DMS79 (cell line): ENCODE measurements at regions not wholly inside any gene's neighbourhood (a gene's known extent, or its start where the extent isn't known, plus 50 kb on each side); places are given as distances from the start of the nearest gene placed in this dataset.
"Not testable (repeated sequence)": the region's sequence is repeated elsewhere in the genome, so short reads cannot be mapped to it uniquely, and the experiment has no call there.

Source experiments
- DNase-seq: peaks from one replicate; lab custom pipeline; 2025; lab: John Stamatoyannopoulos, UW

GRCh38 chr3:197459571-197459970 lies 96.2 kb downstream of the BDH1 start:
- DNase-seq = not testable (repeated sequence)

DNA sequence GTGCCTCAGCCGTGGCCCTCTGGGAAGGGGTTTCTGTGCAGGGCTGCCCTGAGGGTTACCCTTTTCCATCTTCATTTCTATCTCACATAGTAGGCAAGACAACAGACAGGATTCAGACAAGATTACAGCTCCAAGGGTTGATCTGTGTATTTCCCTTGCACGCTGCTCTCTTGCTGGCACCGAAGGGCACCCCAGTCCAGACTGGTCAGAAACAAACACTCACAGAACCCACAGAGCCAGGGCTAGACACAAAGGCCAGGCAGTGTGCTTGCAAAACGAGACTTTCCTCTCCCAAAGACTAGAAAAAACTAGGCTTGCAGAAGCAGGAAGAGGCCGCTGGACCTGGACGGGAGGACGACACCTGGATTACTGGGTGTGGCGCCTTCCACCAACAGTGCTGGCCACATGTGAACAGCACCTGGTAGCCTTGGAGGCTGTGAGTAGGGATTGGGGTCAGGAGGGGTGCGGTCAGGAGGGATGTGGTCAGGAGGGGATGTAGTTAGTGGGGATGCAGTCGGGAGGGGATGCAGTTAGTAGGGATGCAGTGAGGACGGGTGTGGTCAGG lies 96.8 kb downstream of the BDH1 start:
- DNase-seq = no peak

- DNase-seq = no peak
Observed at GRCh38 chr3:197458179-197458707, 97.5 kb downstream of the BDH1 start.

- DNase-seq = no peak
Observed at GRCh38 chr3:197456261-197457091, 99.3 kb downstream of the BDH1 start.

GRCh38 chr3:197454841-197455240 lies 100.9 kb downstream of the BDH1 start:
- DNase-seq = not testable (repeated sequence)

GRCh38 chr3:197454014-197454413 lies 101.8 kb downstream of the BDH1 start:
- peak; percentile 46 for DNase-seq

DNA sequence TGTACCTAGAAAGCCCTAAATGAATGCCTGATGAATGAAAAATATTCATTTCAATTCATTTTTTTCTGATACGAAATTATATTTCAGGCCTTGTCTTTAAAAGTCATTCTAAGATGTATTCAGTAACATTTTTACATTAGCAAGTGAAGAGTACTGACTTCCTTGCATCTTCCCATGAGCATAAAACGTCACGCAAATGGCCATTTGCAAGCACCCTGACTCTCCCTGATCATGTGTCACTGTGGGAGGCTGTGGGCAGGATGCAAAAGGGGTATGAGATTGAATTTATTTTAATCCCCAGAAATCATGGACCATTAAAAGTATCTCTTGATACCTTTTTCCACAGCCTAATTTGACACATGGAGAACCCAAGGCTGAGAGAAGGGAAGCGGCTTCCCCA lies 105.0 kb downstream of the BDH1 start:
- no peak for DNase-seq

DNA sequence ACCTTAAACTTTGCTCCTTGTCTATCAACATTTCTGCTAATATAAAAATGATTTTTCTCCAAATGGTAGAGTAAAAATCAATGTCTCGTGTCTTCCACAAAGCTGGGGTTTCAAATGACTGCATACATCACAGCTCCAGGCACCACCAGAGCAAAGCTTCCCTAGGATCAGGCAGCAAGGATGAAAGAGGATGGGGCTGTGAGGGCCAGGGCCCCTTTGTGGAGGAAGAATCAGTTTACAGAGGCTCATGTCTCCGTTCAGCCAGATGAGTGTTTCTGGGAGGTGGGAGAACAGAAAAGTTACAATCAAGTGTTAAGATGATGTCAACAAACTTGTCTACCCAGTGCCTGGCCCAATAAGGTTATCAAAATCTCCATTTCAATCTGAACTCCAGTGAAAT lies 105.5 kb downstream of the BDH1 start:
- no peak for DNase-seq

- DNase-seq = not testable (repeated sequence)
Observed at GRCh38 chr3:197449181-197449580, 106.6 kb downstream of the BDH1 start.

DNA sequence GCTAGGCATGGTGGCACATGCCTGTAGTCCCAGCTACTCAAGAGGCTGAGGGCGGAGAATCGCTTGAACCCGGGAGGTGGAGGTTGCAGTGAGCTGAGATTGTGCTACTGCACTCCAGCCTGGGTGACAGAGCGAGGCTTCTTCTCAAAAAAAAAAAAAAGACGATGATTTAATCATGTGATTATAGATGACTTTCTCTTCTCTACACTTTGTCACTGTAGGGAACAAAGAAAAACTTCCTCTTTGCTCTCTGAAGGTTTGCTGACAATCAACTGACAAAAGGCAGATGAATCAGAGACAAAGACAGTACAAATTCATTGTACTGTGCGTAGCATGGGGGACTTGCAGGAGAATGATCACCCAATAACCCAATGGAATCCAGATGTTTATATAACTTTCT lies 108.0 kb downstream of the BDH1 start:
- DNase-seq = not testable (repeated sequence)

- DNase-seq = no peak
Observed at GRCh38 chr3:197447057-197447456, 108.7 kb downstream of the BDH1 start.

- no peak for DNase-seq
Observed at GRCh38 chr3:197446700-197447056, 109.1 kb downstream of the BDH1 start.

GRCh38 chr3:197445896-197446699 lies 109.7 kb downstream of the BDH1 start:
- no peak for DNase-seq

DNA sequence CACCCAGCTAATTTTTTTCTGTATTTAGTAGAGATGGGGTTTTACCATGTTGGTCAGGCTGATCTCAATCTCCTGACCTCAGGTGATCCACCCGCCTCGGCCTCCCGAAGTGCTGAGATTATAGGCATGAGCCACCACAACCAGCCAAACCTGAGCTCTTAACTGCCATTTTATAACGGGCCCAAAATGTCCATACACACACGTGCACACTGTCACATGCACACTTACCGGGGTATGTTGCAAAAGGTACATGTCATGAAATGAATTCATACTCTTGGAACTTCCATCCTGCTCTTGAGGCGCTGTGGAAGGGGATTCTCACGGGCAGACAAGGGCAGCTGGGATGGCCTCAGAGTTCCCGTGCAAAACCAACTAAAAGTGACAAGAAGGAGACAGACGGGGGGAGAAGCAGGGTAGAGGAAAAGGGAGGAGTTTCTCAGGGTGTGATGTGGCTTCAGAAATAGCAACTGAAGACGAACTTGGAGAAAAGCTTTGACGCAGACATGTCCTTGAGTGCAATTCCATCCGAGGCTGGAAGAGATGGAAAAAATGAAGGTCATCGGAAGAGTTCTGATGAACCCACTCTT lies 110.9 kb downstream of the BDH1 start:
- no peak for DNase-seq

GRCh38 chr3:197443506-197443905 lies 112.3 kb downstream of the BDH1 start:
- no peak for DNase-seq

DNA sequence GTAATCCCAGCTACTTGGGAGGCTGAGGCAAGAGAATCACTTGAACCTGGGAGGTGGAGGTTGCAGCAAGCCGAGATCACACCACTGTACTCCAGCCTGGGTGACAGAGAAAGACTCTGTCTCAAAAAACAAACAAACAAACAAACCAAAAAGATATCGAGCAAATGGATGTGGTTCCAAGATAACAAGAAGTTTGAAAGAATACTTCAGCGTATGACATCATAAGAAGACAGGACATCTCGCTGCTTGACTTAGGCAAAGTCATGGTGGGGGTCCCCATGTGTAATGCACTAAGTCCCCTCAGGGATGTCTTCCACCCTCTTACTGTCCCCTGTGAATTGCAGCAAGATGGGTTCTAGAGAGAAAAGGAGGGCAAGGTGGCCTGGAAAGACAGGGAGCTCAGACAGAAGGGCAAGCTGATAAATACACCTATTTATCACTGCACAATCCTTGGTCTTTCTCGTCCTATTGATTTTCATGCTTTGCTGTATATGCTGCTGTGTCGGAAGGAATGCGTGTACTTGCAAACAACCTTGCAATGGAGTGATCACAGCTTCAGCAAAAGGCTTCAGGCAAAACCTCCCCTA lies 115.0 kb downstream of the BDH1 start:
- no peak for DNase-seq

GRCh38 chr3:197438906-197439305 lies 116.9 kb downstream of the BDH1 start:
- peak; percentile 30 for DNase-seq

- no peak for DNase-seq
Observed at GRCh38 chr3:197435426-197435825, 120.3 kb downstream of the BDH1 start.

DNA sequence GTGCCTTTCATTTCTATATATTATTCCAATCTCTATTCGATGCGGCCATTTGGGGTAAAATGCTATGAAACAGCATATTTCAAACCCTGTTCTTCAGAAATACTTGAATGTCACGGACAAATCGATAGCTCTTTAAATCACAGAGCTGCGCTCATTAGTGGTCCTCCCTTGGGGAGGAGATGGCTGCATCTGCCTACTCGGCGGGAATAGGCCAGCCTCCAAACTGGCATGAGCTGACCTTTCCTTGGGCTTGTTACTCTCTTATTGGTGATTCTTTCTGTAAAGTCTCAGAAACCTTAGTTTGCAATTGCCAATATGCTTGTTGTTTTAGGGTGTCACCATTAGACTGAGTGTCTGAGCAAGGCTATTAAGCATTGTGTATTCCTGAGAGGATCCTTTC lies 120.9 kb downstream of the BDH1 start:
- no peak for DNase-seq

DNA sequence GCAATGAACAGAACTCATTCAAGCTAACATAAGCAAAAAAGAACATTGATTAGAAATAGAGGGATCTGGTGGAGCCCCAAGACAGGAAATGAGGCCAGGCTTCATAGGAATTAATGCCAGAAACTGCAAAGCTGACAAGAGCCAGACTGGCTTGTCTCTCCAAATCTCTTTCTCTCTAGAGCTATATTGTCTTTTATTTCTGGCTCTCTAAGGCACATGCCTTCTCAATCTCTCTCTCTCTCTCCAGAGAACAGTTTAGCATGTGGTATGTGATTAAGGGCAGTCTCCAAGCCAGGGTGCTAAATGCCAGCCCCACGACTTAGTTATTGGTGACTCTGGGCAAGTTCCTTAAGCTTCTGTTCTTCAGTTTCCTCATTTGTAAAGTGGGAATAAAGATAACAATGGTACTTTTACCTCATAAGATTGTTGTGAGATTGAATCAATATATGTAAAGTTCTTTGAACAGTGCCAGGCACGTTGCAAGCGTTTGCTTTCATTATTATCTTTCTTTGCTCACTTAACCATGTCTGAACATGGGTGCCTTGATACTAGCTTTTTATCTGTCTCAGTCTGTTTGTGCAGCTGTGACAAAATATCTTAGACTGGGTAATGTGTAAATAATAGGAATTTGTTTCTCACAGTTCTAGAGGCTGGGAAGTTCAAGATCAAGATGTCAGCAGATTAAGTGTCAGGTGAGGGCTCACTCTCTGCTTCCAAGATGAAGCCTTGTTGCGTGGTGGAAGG lies 123.2 kb downstream of the BDH1 start:
- no peak for DNase-seq

DNA sequence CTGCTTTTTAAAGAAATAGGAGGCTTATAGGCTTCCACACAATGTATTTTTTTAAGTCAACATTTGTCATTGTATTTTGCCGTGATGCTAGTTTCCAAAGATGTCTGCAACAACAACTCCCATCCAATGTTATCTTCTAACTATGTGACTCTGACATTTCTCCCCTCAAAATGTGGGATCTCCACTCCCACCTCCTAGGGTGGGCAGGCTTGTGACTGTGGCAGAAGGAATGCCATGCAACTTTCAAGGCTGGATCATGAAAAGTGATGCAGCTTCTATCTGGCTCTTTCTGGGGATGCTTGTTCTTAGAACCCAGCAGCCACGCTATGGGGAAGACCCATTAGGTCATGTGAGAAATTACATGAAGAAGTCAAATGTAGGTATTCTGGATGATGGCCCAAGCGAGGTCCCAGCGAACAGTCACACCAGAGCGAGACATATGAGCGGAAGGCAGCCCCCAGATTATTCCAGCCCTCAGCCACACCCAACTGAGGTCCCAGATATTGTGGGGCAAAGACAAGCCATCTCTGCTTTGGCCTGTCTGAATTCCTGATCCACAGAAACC lies 124.3 kb downstream of the BDH1 start:
- no peak for DNase-seq
